ENCODE measurements at regions not wholly inside any gene's neighbourhood (a gene's known extent, or its start where the extent isn't known, plus 50 kb on each side); places are given as distances from the start of the nearest gene placed in this dataset.

DNA sequence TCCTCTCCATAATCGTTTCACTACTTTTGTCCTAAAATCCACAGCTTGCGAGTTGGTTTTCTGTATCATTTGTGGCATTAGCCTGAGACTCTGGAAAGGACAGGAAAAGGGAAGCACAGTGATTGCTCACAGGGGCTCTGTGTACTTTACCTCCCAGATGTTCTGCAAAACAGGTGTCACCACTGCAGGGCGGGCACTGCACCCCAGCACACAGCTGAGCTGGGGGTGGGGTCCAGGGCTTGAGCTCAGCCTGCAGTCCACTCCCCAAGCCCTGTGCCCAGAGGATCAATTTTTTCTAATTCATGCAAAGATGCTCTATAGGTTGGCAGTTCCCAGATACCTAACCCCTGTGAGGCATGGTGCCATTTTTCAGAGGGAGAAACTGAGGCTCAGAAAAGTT is 119.4 kb upstream of the GLI2 start:
- TF ChIP-seq CTCF (IDR thresholded peaks at IDR 0.05 in 2 of 3, conservative IDR thresholded peaks at IDR 0.05 in 1 of 3; ENCODE audit: insufficient read depth in 2 of 3, low read depth in 1 of 3, low read length in 3 of 3) (no peak), SIRT6 (IDR thresholded peaks at IDR 0.05; ENCODE audit: low read depth, low read length) (no peak), HDGF (IDR thresholded peaks at IDR 0.05) (no peak), TCFL5 (CRISPR knock-in tag; conservative IDR thresholded peaks at IDR 0.05) (no peak), LARP7 (IDR thresholded peaks at IDR 0.05) (no peak), ZNF655 (CRISPR knock-in tag; IDR thresholded peaks at IDR 0.05) (no peak), PRDM10 (IDR thresholded peaks at IDR 0.05; ENCODE audit: partially characterized antibody) (no peak)
